Vagina (tissue), 2 donors: ENCODE measurements at regions not wholly inside any gene's neighbourhood (a gene's known extent, or its start where the extent isn't known, plus 50 kb on each side); places are given as distances from the start of the nearest gene placed in this dataset.

Experiments used
- POLR2A ChIP-seq, 2 donors: fragments of 450-650 bp; IDR thresholded peaks; one replicate each; pipeline ENCODE4 v1.6.1; 2017; ENCODE audit warnings: antibody characterized with exemption in 2 of 2, mild to moderate bottlenecking in 2 of 2, moderate library complexity in 2 of 2
- POLR2AphosphoS5 ChIP-seq, 2 donors: sonication (generic); formaldehyde crosslinking; IDR thresholded peaks; one replicate each; pipeline ENCODE4 v1.9.0; 2017; ENCODE audit warnings: antibody characterized with exemption in 2 of 2, mild to moderate bottlenecking in 2 of 2, low read depth in 1 of 2; ENCODE audit not compliant: insufficient read depth in 1 of 2
- TF ChIP-seq, protein P1 (sequence below), 3 experiments: fragments of 450-650 bp in 2 of 3; fragments of 200-600 bp in 1 of 3; sonication (generic) in 1 of 3; IDR thresholded peaks; one replicate each; pipeline ENCODE4 v1.5.1; 2017 to 2019; ENCODE audit warnings: antibody characterized with exemption in 3 of 3, mild to moderate bottlenecking in 2 of 3, moderate library complexity in 2 of 3

DNA sequence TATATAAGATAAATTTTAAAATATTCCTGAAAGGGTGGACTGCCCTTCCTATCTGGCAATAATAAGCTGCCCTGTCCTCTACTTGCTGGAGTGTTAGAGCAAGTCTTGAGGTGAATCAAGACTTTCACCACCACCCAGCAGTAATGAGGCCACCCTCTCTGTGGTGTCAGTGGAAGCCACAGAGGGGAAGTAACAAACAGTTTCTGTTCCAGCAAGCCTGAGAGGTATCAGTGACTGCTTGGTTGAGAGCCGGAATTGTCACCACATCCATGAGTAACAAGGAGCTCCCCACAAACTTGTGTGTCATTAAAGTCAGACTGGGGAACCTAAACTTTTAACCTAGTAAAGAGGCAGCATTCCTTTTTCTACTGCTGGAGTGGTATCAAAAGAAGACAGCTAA, 532.7 kb upstream of the SPRY2 start:
- TF ChIP-seq POLR2A (IDR thresholded peaks at IDR 0.05) (no peak), POLR2AphosphoS5 (IDR thresholded peaks at IDR 0.05; ENCODE audit: insufficient read depth in 1 of 2, low read depth in 1 of 2) (no peak)
- TF ChIP-seq, protein P1, sequence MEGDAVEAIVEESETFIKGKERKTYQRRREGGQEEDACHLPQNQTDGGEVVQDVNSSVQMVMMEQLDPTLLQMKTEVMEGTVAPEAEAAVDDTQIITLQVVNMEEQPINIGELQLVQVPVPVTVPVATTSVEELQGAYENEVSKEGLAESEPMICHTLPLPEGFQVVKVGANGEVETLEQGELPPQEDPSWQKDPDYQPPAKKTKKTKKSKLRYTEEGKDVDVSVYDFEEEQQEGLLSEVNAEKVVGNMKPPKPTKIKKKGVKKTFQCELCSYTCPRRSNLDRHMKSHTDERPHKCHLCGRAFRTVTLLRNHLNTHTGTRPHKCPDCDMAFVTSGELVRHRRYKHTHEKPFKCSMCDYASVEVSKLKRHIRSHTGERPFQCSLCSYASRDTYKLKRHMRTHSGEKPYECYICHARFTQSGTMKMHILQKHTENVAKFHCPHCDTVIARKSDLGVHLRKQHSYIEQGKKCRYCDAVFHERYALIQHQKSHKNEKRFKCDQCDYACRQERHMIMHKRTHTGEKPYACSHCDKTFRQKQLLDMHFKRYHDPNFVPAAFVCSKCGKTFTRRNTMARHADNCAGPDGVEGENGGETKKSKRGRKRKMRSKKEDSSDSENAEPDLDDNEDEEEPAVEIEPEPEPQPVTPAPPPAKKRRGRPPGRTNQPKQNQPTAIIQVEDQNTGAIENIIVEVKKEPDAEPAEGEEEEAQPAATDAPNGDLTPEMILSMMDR (IDR thresholded peaks at IDR 0.05) = no peak
